Stimulated activated naive CD8-positive, alpha-beta T cell treated with anti-CD3 and anti-CD28 coated beads, Interleukin-15, amount 100 ng/mL, for 72 hours (primary cell): ENCODE measurements at regions not wholly inside any gene's neighbourhood (a gene's known extent, or its start where the extent isn't known, plus 50 kb on each side); places are given as distances from the start of the nearest gene placed in this dataset.

Source experiments
- ATAC-seq: fragments of 150-1000 bp; cut with Tn5 transposase; 2 replicates; pipeline ENCODE4 v1.10.0; 2021; ENCODE audit warnings: mild to moderate bottlenecking, moderate library complexity
- DNase-seq, 2 donors: peaks; one replicate each; pipeline ENCODE4 v3.0.0; 2021 to 2022
- H3K27ac Mint-ChIP-seq, 2 donors: one replicate each; pipeline ENCODE4 v1.8.0; 2022; ENCODE audit warnings: mild to moderate bottlenecking in 2 of 2, mixed read lengths in 2 of 2, moderate library complexity in 2 of 2
- H3K27me3 Mint-ChIP-seq: one replicate; pipeline ENCODE4 v1.8.0; 2022; ENCODE audit warnings: mixed read lengths
- H3K4me1 Mint-ChIP-seq: one replicate; pipeline ENCODE4 v1.8.0; 2022; ENCODE audit warnings: mild to moderate bottlenecking, mixed read lengths
- H3K4me3 Mint-ChIP-seq, 2 donors: one replicate each; pipeline ENCODE4 v1.8.0; 2022; ENCODE audit warnings: mild to moderate bottlenecking in 2 of 2, mixed read lengths in 2 of 2, moderate library complexity in 1 of 2
- H3K9me3 Mint-ChIP-seq, 2 donors: one replicate each; pipeline ENCODE4 v1.8.0; 2022; ENCODE audit warnings: mixed read lengths in 2 of 2

GRCh38 chr18:2395427-2396161 lies 175.7 kb downstream of the METTL4 start:
- Mint-ChIP-seq H3K9me3 (no peaks in the 10 kb centered on the region), H3K4me1 (no peaks in the 10 kb centered on the region), H3K4me3 (no peak overlapping the region), H3K27me3 (peaks cover 9% of the 10 kb centered on the region), H3K27ac (no peak overlapping the region)
- ATAC-seq: no peak
- DNase-seq: no peak

- H3K4me3 Mint-ChIP-seq: no peak overlapping the region
- peaks cover 9% of the 10 kb centered on the region for H3K27me3 Mint-ChIP-seq
- no peak overlapping the region for H3K27ac Mint-ChIP-seq
- H3K4me1 Mint-ChIP-seq: no peaks in the 10 kb centered on the region
- no peaks in the 10 kb centered on the region for H3K9me3 Mint-ChIP-seq
- ATAC-seq (no peak), DNase-seq (no peak)
Observed at GRCh38 chr18:2396162-2396505, 175.2 kb downstream of the METTL4 start.

- H3K4me3 Mint-ChIP-seq: no peak overlapping the region
- H3K9me3 Mint-ChIP-seq: no peaks in the 10 kb centered on the region
- no peaks in the 10 kb centered on the region for H3K4me1 Mint-ChIP-seq
- DNase-seq: no peak
- H3K27me3 Mint-ChIP-seq: no peaks in the 10 kb centered on the region
- no peak for ATAC-seq
- no peak overlapping the region for H3K27ac Mint-ChIP-seq
Observed at GRCh38 chr18:2400701-2401196, 170.6 kb downstream of the METTL4 start.

- no peak overlapping the region for H3K27ac Mint-ChIP-seq
- H3K9me3 Mint-ChIP-seq: no peaks in the 10 kb centered on the region
- no peaks in the 10 kb centered on the region for H3K27me3 Mint-ChIP-seq
- ATAC-seq (no peak), DNase-seq (no peak)
- no peaks in the 10 kb centered on the region for H3K4me1 Mint-ChIP-seq
- no peak overlapping the region for H3K4me3 Mint-ChIP-seq
Observed at GRCh38 chr18:2402084-2402483, 169.2 kb downstream of the METTL4 start.

GRCh38 chr18:2406544-2406943 lies 164.8 kb downstream of the METTL4 start:
- DNase-seq: no peak
- Mint-ChIP-seq H3K27me3 (peaks cover 10% of the 10 kb centered on the region), H3K4me1 (no peaks in the 10 kb centered on the region), H3K27ac (no peak overlapping the region), H3K9me3 (no peaks in the 10 kb centered on the region), H3K4me3 (no peak overlapping the region)
- ATAC-seq: no peak

- H3K4me1 Mint-ChIP-seq: no peaks in the 10 kb centered on the region
- ATAC-seq: no peak
- no peak overlapping the region for H3K4me3 Mint-ChIP-seq
Observed at GRCh38 chr18:2407961-2408360, 163.3 kb downstream of the METTL4 start.

GRCh38 chr18:2409906-2410305 lies 161.4 kb downstream of the METTL4 start:
- Mint-ChIP-seq H3K4me1 (no peaks in the 10 kb centered on the region), H3K9me3 (no peaks in the 10 kb centered on the region), H3K4me3 (no peak overlapping the region), H3K27me3 (peaks cover 10% of the 10 kb centered on the region), H3K27ac (no peak overlapping the region)
- ATAC-seq (no peak), DNase-seq (no peak)

More at GRCh38 chr18:2407961-2408360, 163.3 kb downstream of the METTL4 start:
- Mint-ChIP-seq H3K27me3 (peaks cover 10% of the 10 kb centered on the region), H3K9me3 (no peaks in the 10 kb centered on the region), H3K27ac (no peak overlapping the region)
- DNase-seq: no peak

GRCh38 chr18:2410688-2411087 lies 160.6 kb downstream of the METTL4 start:
- H3K4me3 Mint-ChIP-seq: no peak overlapping the region

GRCh38 chr18:2411381-2411960 lies 159.8 kb downstream of the METTL4 start:
- Mint-ChIP-seq H3K27me3 (peaks cover 10% of the 10 kb centered on the region), H3K9me3 (no peaks in the 10 kb centered on the region), H3K4me3 (no peak overlapping the region), H3K4me1 (no peaks in the 10 kb centered on the region), H3K27ac (no peak overlapping the region)
- ATAC-seq: no peak
- no peak for DNase-seq

More at GRCh38 chr18:2410688-2411087, 160.6 kb downstream of the METTL4 start:
- no peak for DNase-seq
- no peaks in the 10 kb centered on the region for H3K9me3 Mint-ChIP-seq
- no peak overlapping the region for H3K27ac Mint-ChIP-seq
- no peak for ATAC-seq
- H3K4me1 Mint-ChIP-seq: no peaks in the 10 kb centered on the region
- peaks cover 10% of the 10 kb centered on the region for H3K27me3 Mint-ChIP-seq

- H3K9me3 Mint-ChIP-seq: no peaks in the 10 kb centered on the region
- no peak overlapping the region for H3K27ac Mint-ChIP-seq
- no peak overlapping the region for H3K4me3 Mint-ChIP-seq
- ATAC-seq (no peak), DNase-seq (no peak)
- no peaks in the 10 kb centered on the region for H3K4me1 Mint-ChIP-seq
- H3K27me3 Mint-ChIP-seq: peaks cover 10% of the 10 kb centered on the region
Observed at GRCh38 chr18:2412281-2412680, 159.0 kb downstream of the METTL4 start.

- Mint-ChIP-seq H3K27ac (no peak overlapping the region), H3K4me3 (no peak overlapping the region), H3K27me3 (peaks cover 9% of the 10 kb centered on the region), H3K4me1 (no peaks in the 10 kb centered on the region), H3K9me3 (no peaks in the 10 kb centered on the region)
- ATAC-seq (no peak), DNase-seq (no peak)
Observed at GRCh38 chr18:2412996-2413751, 158.1 kb downstream of the METTL4 start.

- Mint-ChIP-seq H3K4me3 (no peak overlapping the region), H3K27ac (no peak overlapping the region), H3K4me1 (no peaks in the 10 kb centered on the region), H3K27me3 (no peaks in the 10 kb centered on the region), H3K9me3 (no peaks in the 10 kb centered on the region)
- DNase-seq (no peak), ATAC-seq (no peak)
Observed at GRCh38 chr18:2414235-2414634, 157.1 kb downstream of the METTL4 start.

GRCh38 chr18:2415656-2416055 lies 155.6 kb downstream of the METTL4 start:
- no peak overlapping the region for H3K4me3 Mint-ChIP-seq
- no peak overlapping the region for H3K27ac Mint-ChIP-seq
- H3K4me1 Mint-ChIP-seq: no peaks in the 10 kb centered on the region
- H3K9me3 Mint-ChIP-seq: no peaks in the 10 kb centered on the region
- DNase-seq (no peak), ATAC-seq (no peak)
- no peaks in the 10 kb centered on the region for H3K27me3 Mint-ChIP-seq

- DNase-seq (no peak), ATAC-seq (no peak)
- no peaks in the 10 kb centered on the region for H3K9me3 Mint-ChIP-seq
- no peaks in the 10 kb centered on the region for H3K27me3 Mint-ChIP-seq
- H3K4me3 Mint-ChIP-seq: no peak overlapping the region
- no peak overlapping the region for H3K27ac Mint-ChIP-seq
- H3K4me1 Mint-ChIP-seq: no peaks in the 10 kb centered on the region
Observed at GRCh38 chr18:2417861-2418610, 153.3 kb downstream of the METTL4 start.

- Mint-ChIP-seq H3K27me3 (no peaks in the 10 kb centered on the region), H3K9me3 (no peaks in the 10 kb centered on the region), H3K4me1 (no peaks in the 10 kb centered on the region), H3K4me3 (no peak overlapping the region), H3K27ac (peak overlapping the region in 1 of 2 donors; percentile 16)
- ATAC-seq (no peak), DNase-seq (no peak)
Observed at GRCh38 chr18:2420367-2420766, 150.9 kb downstream of the METTL4 start.
